HEK293 (cell line): ENCODE measurements at regions not wholly inside any gene's neighbourhood (a gene's known extent, or its start where the extent isn't known, plus 50 kb on each side); places are given as distances from the start of the nearest gene placed in this dataset.

Source experiments
- CTCF ChIA-PET: fragments of 350-600 bp; formaldehyde crosslinking; extraction: SDS; loops from one replicate; lab custom pipeline; 2021; ENCODE audit warnings: antibody characterized with exemption; lab: Yijun Ruan, JAX
- POLR2A ChIA-PET: fragments of 300-600 bp; formaldehyde crosslinking; extraction: SDS; loops from one replicate; lab custom pipeline; 2020; ENCODE audit warnings: antibody characterized with exemption, inconsistent platforms; lab: Yijun Ruan, JAX
- H3K27ac ChIP-seq: fragments of 200-500 bp; sonication (Bioruptor generic); 2 replicates; pipeline ENCODE4 v1.5.1; 2014; ENCODE audit warnings: low read depth, low read length, control low read depth, inconsistent platforms; ENCODE audit errors: extremely low read depth
- H3K36me3 ChIP-seq, 2 experiments: fragments of 200-500 bp in 1 of 2; sonication (Bioruptor generic) in 1 of 2; 1 replicate in 1 of 2; 2 replicates in 1 of 2; pipeline ENCODE4 v1.5.1; 2014 to 2017; ENCODE audit warnings: inconsistent platforms in 2 of 2, low read length in 2 of 2; ENCODE audit not compliant: control insufficient read depth in 2 of 2, insufficient read depth in 1 of 2
- H3K4me1 ChIP-seq: fragments of 200-500 bp; sonication (Bioruptor generic); 2 replicates; pipeline ENCODE4 v1.5.1; 2014; ENCODE audit warnings: mild to moderate bottlenecking, low read length, inconsistent platforms; ENCODE audit not compliant: control insufficient read depth, insufficient read depth
- H3K4me3 ChIP-seq: 2 replicates; pipeline ENCODE4 v1.5.1; 2011; ENCODE audit warnings: low read depth, mild to moderate bottlenecking, control low read depth, low read length, moderate library complexity
- H3K9me3 ChIP-seq: fragments of 200-500 bp; sonication (Bioruptor generic); 2 replicates; pipeline ENCODE4 v1.5.1; 2014; ENCODE audit warnings: low read depth, low read length, inconsistent platforms; ENCODE audit not compliant: control insufficient read depth, insufficient read depth
- GFI1B ChIP-seq: fragments of 450-650 bp; formaldehyde crosslinking; IDR thresholded peaks from 2 replicates; pipeline ENCODE4 v1.5.1; 2016; ENCODE audit warnings: missing biosample characterization, missing genetic modification characterization
- SETDB1 ChIP-seq: IDR thresholded peaks from one replicate; pipeline ENCODE4 v1.6.1; 2017; ENCODE audit warnings: mild to moderate bottlenecking, low read length, moderate library complexity, mixed read lengths; ENCODE audit not compliant: insufficient read length
- SP7 ChIP-seq: fragments of 450-650 bp; formaldehyde crosslinking; IDR thresholded peaks from 2 replicates; pipeline ENCODE4 v1.5.1; 2016; ENCODE audit warnings: missing biosample characterization, missing genetic modification characterization
- ZFHX2 ChIP-seq: fragments of 450-650 bp; formaldehyde crosslinking; conservative IDR thresholded peaks from 2 replicates; pipeline ENCODE4 v1.5.1; 2016; ENCODE audit warnings: missing biosample characterization, missing genetic modification characterization
- ZFP3 ChIP-seq: fragments of 450-650 bp; formaldehyde crosslinking; IDR thresholded peaks from 2 replicates; pipeline ENCODE4 v1.5.1; 2016; ENCODE audit warnings: low read depth, missing biosample characterization, missing genetic modification characterization
- ZNF121 ChIP-seq: fragments of 450-650 bp; formaldehyde crosslinking; IDR thresholded peaks from 2 replicates; pipeline ENCODE4 v1.5.1; 2016; ENCODE audit warnings: missing biosample characterization, missing genetic modification characterization
- ZNF138 ChIP-seq: fragments of 450-650 bp; formaldehyde crosslinking; IDR thresholded peaks from 2 replicates; pipeline ENCODE4 v1.5.1; 2016; ENCODE audit warnings: missing biosample characterization, missing genetic modification characterization, borderline replicate concordance
- ZNF146 ChIP-seq: fragments of 450-650 bp; formaldehyde crosslinking; IDR thresholded peaks from 2 replicates; pipeline ENCODE4 v1.5.1; 2016; ENCODE audit warnings: missing biosample characterization, missing genetic modification characterization
- ZNF148 ChIP-seq: fragments of 450-650 bp; formaldehyde crosslinking; IDR thresholded peaks from 2 replicates; pipeline ENCODE4 v1.5.0; 2017; ENCODE audit warnings: missing biosample characterization, missing genetic modification characterization, borderline replicate concordance
- ZNF221 ChIP-seq: fragments of 450-650 bp; formaldehyde crosslinking; IDR thresholded peaks from 2 replicates; pipeline ENCODE4 v1.5.1; 2017; ENCODE audit warnings: missing biosample characterization, missing genetic modification characterization, borderline replicate concordance
- ZNF26 ChIP-seq: fragments of 450-650 bp; formaldehyde crosslinking; IDR thresholded peaks from 2 replicates; pipeline ENCODE4 v1.5.1; 2016; ENCODE audit warnings: missing biosample characterization, missing genetic modification characterization
- ZNF335 ChIP-seq: fragments of 450-650 bp; formaldehyde crosslinking; conservative IDR thresholded peaks from 2 replicates; pipeline ENCODE4 v1.5.1; 2016; ENCODE audit warnings: missing biosample characterization, missing genetic modification characterization
- ZNF354C ChIP-seq: fragments of 450-650 bp; formaldehyde crosslinking; IDR thresholded peaks from 2 replicates; pipeline ENCODE4 v1.5.1; 2016; ENCODE audit warnings: missing biosample characterization, missing genetic modification characterization, low read depth, borderline replicate concordance
- ZNF362 ChIP-seq: fragments of 450-650 bp; formaldehyde crosslinking; IDR thresholded peaks from 2 replicates; pipeline ENCODE4 v1.5.1; 2016; ENCODE audit warnings: missing biosample characterization, missing genetic modification characterization
- ZNF366 ChIP-seq: fragments of 450-650 bp; formaldehyde crosslinking; conservative IDR thresholded peaks from 2 replicates; pipeline ENCODE4 v1.5.1; 2016; ENCODE audit warnings: missing biosample characterization, missing genetic modification characterization
- ZNF404 ChIP-seq: fragments of 450-650 bp; formaldehyde crosslinking; IDR thresholded peaks from 2 replicates; pipeline ENCODE4 v1.5.1; 2017; ENCODE audit warnings: missing biosample characterization, missing genetic modification characterization
- ZNF433 ChIP-seq: fragments of 450-650 bp; formaldehyde crosslinking; IDR thresholded peaks from 2 replicates; pipeline ENCODE4 v1.5.1; 2016; ENCODE audit warnings: missing biosample characterization, missing genetic modification characterization, low read depth
- ZNF510 ChIP-seq: fragments of 450-650 bp; formaldehyde crosslinking; IDR thresholded peaks from 2 replicates; pipeline ENCODE4 v1.5.1; 2018; ENCODE audit warnings: mild to moderate bottlenecking, missing genetic modification characterization, missing biosample characterization; ENCODE audit not compliant: insufficient replicate concordance
- ZNF518A ChIP-seq: fragments of 450-650 bp; formaldehyde crosslinking; conservative IDR thresholded peaks from 2 replicates; pipeline ENCODE4 v1.5.1; 2016; ENCODE audit warnings: low read depth, missing biosample characterization, missing genetic modification characterization
- ZNF549 ChIP-seq: fragments of 450-650 bp; IDR thresholded peaks from 2 replicates; pipeline ENCODE4 v1.5.1; 2018; ENCODE audit warnings: missing biosample characterization, missing genetic modification characterization, mild to moderate bottlenecking, inconsistent platforms, moderate library complexity
- ZNF658 ChIP-seq: fragments of 450-650 bp; formaldehyde crosslinking; IDR thresholded peaks from 2 replicates; pipeline ENCODE4; 2016; ENCODE audit warnings: missing biosample characterization, missing genetic modification characterization
- ZNF704 ChIP-seq: fragments of 450-650 bp; formaldehyde crosslinking; IDR thresholded peaks from 2 replicates; pipeline ENCODE4 v1.5.1; 2016; ENCODE audit warnings: missing biosample characterization, missing genetic modification characterization
- ZNF791 ChIP-seq: fragments of 450-650 bp; formaldehyde crosslinking; IDR thresholded peaks from 2 replicates; pipeline ENCODE4 v1.5.1; 2016; ENCODE audit warnings: missing biosample characterization, missing genetic modification characterization
- ZNF792 ChIP-seq: fragments of 450-650 bp; formaldehyde crosslinking; IDR thresholded peaks from 2 replicates; pipeline ENCODE4 v1.5.1; 2016; ENCODE audit warnings: missing biosample characterization, missing genetic modification characterization
- ZSCAN23 ChIP-seq: fragments of 450-650 bp; formaldehyde crosslinking; IDR thresholded peaks from 2 replicates; pipeline ENCODE4 v1.5.1; 2016; ENCODE audit warnings: missing biosample characterization, missing genetic modification characterization
- ZSCAN30 ChIP-seq: fragments of 450-650 bp; IDR thresholded peaks from 2 replicates; pipeline ENCODE4 v1.5.1; 2018; ENCODE audit warnings: missing biosample characterization, mild to moderate bottlenecking, missing genetic modification characterization, moderate library complexity

GRCh38 chr13:75919660-75920199 lies 283.6 kb downstream of the LMO7 start (continued):
- no peak for TF ChIP-seq ZNF221 (tag by site-specific recombination)
- no peak for TF ChIP-seq ZNF549
- TF ChIP-seq ZNF658 = no peak
- TF ChIP-seq ZNF510 (tag by site-specific recombination) = no peak
- TF ChIP-seq ZSCAN30 = 0 out of 2 replicates have a peak, but pooled peaks have one; percentile 7
- no peak for TF ChIP-seq GFI1B (tag by site-specific recombination)
- TF ChIP-seq SP7 (tag by site-specific recombination) = no peak
- no peak for TF ChIP-seq ZNF433 (tag by site-specific recombination)
- no peak for TF ChIP-seq ZNF335
- TF ChIP-seq ZNF518A = no peak
- no peak for TF ChIP-seq ZNF354C (tag by site-specific recombination)
- TF ChIP-seq ZNF404 (tag by site-specific recombination) = no peak
- TF ChIP-seq ZNF792 (tag by site-specific recombination) = no peak
- no peak for TF ChIP-seq ZNF791
- peak; percentile 65 for TF ChIP-seq ZNF146 (tag by site-specific recombination)

GRCh38 chr13:75915066-75915465 lies 278.9 kb downstream of the LMO7 start:
- Histone ChIP-seq H3K27ac (no peak overlapping the region), H3K36me3 (no peaks in the 10 kb centered on the region)
- CTCF ChIA-PET = no interaction called here
- POLR2A ChIA-PET = no interaction called here
- no peak for TF ChIP-seq ZFHX2 (tag by site-specific recombination)
- TF ChIP-seq ZNF362 (tag by site-specific recombination) = no peak
- no peak for TF ChIP-seq ZNF366 (tag by site-specific recombination)
- TF ChIP-seq ZNF138 (tag by site-specific recombination) = no peak
- TF ChIP-seq SP7 (tag by site-specific recombination) = no peak
- no peak for TF ChIP-seq ZNF121
- no peak for TF ChIP-seq ZNF26 (tag by site-specific recombination)
- no peak for TF ChIP-seq ZNF148 (tag by site-specific recombination)
- no peak for TF ChIP-seq ZSCAN23 (tag by site-specific recombination)
- TF ChIP-seq ZNF704 (tag by site-specific recombination) = no peak
- no peak for TF ChIP-seq SETDB1
- no peak for TF ChIP-seq ZFP3 (tag by site-specific recombination)
- TF ChIP-seq, all 188 proteins: peak for 0
- no peaks in the 10 kb centered on the region for H3K4me1 ChIP-seq
- no peak overlapping the region for H3K4me3 ChIP-seq
- no peaks in the 10 kb centered on the region for H3K9me3 ChIP-seq
